Mammary epithelial cell (primary cell): ENCODE measurements at regions not wholly inside any gene's neighbourhood (a gene's known extent, or its start where the extent isn't known, plus 50 kb on each side); places are given as distances from the start of the nearest gene placed in this dataset.

Source experiments
- EZH2 ChIP-seq: IDR thresholded peaks from 2 replicates; pipeline ENCODE4 v1.6.1; 2012; ENCODE audit warnings: low read length, inconsistent platforms, borderline replicate concordance
- TF ChIP-seq, protein P1 (sequence below), 2 donors: IDR thresholded peaks in 1 of 2; conservative IDR thresholded peaks in 1 of 2; 2 replicates each; pipeline ENCODE4 v1.5.1; 2011 to 2012; ENCODE audit warnings: inconsistent platforms in 2 of 2, low read length in 2 of 2, mild to moderate bottlenecking in 2 of 2, control low read depth in 1 of 2, low read depth in 1 of 2; ENCODE audit not compliant: insufficient read depth in 1 of 2; ENCODE audit errors: extremely low read depth in 1 of 2

GRCh38 chr5:125037020-125037419 is 290.6 kb upstream of the ZNF608 start:
- TF ChIP-seq, protein P1, sequence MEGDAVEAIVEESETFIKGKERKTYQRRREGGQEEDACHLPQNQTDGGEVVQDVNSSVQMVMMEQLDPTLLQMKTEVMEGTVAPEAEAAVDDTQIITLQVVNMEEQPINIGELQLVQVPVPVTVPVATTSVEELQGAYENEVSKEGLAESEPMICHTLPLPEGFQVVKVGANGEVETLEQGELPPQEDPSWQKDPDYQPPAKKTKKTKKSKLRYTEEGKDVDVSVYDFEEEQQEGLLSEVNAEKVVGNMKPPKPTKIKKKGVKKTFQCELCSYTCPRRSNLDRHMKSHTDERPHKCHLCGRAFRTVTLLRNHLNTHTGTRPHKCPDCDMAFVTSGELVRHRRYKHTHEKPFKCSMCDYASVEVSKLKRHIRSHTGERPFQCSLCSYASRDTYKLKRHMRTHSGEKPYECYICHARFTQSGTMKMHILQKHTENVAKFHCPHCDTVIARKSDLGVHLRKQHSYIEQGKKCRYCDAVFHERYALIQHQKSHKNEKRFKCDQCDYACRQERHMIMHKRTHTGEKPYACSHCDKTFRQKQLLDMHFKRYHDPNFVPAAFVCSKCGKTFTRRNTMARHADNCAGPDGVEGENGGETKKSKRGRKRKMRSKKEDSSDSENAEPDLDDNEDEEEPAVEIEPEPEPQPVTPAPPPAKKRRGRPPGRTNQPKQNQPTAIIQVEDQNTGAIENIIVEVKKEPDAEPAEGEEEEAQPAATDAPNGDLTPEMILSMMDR (conservative IDR thresholded peaks at IDR 0.05 in 1 of 2, IDR thresholded peaks at IDR 0.05 in 1 of 2; ENCODE audit: extremely low read depth in 1 of 2, insufficient read depth in 1 of 2, low read depth in 1 of 2, low read length in 2 of 2) = no peak
- TF ChIP-seq EZH2 = no peak
